WTC11 (cell line): ENCODE measurements at regions not wholly inside any gene's neighbourhood (a gene's known extent, or its start where the extent isn't known, plus 50 kb on each side); places are given as distances from the start of the nearest gene placed in this dataset.
"Not testable (repeated sequence)": the region's sequence is repeated elsewhere in the genome, so short reads cannot be mapped to it uniquely, and the experiment has no call there.

Experiments used
- ETV6 ChIP-seq: sonication (generic); formaldehyde crosslinking; IDR thresholded peaks from 2 replicates; pipeline ENCODE4 v1.8.1; 2022; ENCODE audit warnings: mild to moderate bottlenecking, missing genetic modification reagents
- TF ChIP-seq, protein P1 (sequence below): fragments of 200-600 bp; IDR thresholded peaks from 2 replicates; pipeline ENCODE4 v1.8.0; 2022; ENCODE audit warnings: antibody characterized with exemption
- TF ChIP-seq, protein P2 (sequence below): sonication (generic); formaldehyde crosslinking; IDR thresholded peaks from 2 replicates; pipeline ENCODE4 v1.8.1; 2023; ENCODE audit warnings: mild to moderate bottlenecking, missing genetic modification reagents, borderline replicate concordance
- TF ChIP-seq, protein P3 (sequence below): sonication (generic); formaldehyde crosslinking; IDR thresholded peaks from 2 replicates; pipeline ENCODE4 v1.8.0; 2022; ENCODE audit warnings: mild to moderate bottlenecking, missing genetic modification reagents

DNA sequence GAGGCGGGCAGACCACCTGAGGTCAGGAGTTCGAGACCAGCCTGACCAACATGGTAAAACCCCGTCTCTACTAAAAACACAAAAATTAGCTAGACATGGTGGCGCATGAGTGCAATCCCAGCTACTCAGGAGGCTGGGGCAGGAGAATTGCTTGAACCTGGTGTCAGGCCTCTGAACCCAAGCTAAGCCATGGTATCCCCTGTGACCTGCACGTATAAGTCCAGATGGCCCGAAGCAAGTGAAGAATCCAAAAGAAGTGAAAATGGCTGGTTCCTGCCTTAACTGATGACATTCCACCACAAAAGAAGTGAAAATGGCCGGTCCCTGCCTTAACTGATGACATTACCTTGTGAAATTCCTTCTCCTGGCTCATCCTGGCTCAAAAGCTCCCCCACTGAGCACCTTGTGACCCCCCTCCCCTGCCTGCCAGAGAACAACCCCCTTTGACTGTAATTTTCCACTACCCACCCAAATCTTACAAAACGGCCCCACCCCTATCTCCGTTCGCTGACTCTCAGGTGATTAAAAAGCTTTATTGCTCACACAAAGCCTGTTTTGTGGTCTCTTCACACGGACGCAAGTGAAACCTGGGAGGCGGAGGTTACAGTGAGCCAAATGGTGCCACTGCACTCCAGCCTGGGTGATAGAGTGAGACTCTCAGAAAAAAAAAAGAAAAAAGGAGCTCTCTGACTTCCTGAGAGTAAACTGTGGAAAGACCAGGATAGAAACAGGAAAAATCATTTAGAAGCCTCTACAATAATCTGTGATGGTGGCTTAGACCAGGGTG lies 84.1 kb downstream of the PHAX start:
- TF ChIP-seq, protein P1, sequence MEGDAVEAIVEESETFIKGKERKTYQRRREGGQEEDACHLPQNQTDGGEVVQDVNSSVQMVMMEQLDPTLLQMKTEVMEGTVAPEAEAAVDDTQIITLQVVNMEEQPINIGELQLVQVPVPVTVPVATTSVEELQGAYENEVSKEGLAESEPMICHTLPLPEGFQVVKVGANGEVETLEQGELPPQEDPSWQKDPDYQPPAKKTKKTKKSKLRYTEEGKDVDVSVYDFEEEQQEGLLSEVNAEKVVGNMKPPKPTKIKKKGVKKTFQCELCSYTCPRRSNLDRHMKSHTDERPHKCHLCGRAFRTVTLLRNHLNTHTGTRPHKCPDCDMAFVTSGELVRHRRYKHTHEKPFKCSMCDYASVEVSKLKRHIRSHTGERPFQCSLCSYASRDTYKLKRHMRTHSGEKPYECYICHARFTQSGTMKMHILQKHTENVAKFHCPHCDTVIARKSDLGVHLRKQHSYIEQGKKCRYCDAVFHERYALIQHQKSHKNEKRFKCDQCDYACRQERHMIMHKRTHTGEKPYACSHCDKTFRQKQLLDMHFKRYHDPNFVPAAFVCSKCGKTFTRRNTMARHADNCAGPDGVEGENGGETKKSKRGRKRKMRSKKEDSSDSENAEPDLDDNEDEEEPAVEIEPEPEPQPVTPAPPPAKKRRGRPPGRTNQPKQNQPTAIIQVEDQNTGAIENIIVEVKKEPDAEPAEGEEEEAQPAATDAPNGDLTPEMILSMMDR = not testable (repeated sequence)
- TF ChIP-seq ETV6 = not testable (repeated sequence)
- TF ChIP-seq, protein P2, sequence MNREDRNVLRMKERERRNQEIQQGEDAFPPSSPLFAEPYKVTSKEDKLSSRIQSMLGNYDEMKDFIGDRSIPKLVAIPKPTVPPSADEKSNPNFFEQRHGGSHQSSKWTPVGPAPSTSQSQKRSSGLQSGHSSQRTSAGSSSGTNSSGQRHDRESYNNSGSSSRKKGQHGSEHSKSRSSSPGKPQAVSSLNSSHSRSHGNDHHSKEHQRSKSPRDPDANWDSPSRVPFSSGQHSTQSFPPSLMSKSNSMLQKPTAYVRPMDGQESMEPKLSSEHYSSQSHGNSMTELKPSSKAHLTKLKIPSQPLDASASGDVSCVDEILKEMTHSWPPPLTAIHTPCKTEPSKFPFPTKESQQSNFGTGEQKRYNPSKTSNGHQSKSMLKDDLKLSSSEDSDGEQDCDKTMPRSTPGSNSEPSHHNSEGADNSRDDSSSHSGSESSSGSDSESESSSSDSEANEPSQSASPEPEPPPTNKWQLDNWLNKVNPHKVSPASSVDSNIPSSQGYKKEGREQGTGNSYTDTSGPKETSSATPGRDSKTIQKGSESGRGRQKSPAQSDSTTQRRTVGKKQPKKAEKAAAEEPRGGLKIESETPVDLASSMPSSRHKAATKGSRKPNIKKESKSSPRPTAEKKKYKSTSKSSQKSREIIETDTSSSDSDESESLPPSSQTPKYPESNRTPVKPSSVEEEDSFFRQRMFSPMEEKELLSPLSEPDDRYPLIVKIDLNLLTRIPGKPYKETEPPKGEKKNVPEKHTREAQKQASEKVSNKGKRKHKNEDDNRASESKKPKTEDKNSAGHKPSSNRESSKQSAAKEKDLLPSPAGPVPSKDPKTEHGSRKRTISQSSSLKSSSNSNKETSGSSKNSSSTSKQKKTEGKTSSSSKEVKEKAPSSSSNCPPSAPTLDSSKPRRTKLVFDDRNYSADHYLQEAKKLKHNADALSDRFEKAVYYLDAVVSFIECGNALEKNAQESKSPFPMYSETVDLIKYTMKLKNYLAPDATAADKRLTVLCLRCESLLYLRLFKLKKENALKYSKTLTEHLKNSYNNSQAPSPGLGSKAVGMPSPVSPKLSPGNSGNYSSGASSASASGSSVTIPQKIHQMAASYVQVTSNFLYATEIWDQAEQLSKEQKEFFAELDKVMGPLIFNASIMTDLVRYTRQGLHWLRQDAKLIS (CRISPR knock-in tag) = not testable (repeated sequence)
- TF ChIP-seq, protein P3, sequence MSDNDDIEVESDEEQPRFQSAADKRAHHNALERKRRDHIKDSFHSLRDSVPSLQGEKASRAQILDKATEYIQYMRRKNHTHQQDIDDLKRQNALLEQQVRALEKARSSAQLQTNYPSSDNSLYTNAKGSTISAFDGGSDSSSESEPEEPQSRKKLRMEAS (CRISPR knock-in tag) = not testable (repeated sequence)
